Memory B cell (primary cell): ENCODE measurements at regions not wholly inside any gene's neighbourhood (a gene's known extent, or its start where the extent isn't known, plus 50 kb on each side); places are given as distances from the start of the nearest gene placed in this dataset.
"Not testable (repeated sequence)": the region's sequence is repeated elsewhere in the genome, so short reads cannot be mapped to it uniquely, and the experiment has no call there.

Source experiments
- ATAC-seq: fragments of 150-1000 bp; cut with Tn5 transposase; 2 replicates; pipeline ENCODE4 v1.10.0; 2021; ENCODE audit warnings: low read depth, mild to moderate bottlenecking, moderate library complexity
- DNase-seq, 2 donors: peaks; one replicate each; pipeline ENCODE4 v3.0.0; 2022; ENCODE audit warnings: low spot score in 2 of 2
- H3K27ac Mint-ChIP-seq: one replicate; pipeline ENCODE4 v1.8.0; 2022; ENCODE audit warnings: mild to moderate bottlenecking, moderate library complexity, mixed read lengths
- H3K27me3 Mint-ChIP-seq: one replicate; pipeline ENCODE4 v1.8.0; 2022; ENCODE audit warnings: mixed read lengths
- H3K36me3 Mint-ChIP-seq: one replicate; pipeline ENCODE4 v1.8.0; 2022; ENCODE audit warnings: mild to moderate bottlenecking, mixed read lengths
- H3K4me1 Mint-ChIP-seq: one replicate; pipeline ENCODE4 v1.8.0; 2022; ENCODE audit warnings: mixed read lengths
- H3K4me3 Mint-ChIP-seq: one replicate; pipeline ENCODE4 v1.8.0; 2022; ENCODE audit warnings: mild to moderate bottlenecking, moderate library complexity, mixed read lengths
- H3K9me3 Mint-ChIP-seq: one replicate; pipeline ENCODE4 v1.8.0; 2022; ENCODE audit warnings: mixed read lengths

DNA sequence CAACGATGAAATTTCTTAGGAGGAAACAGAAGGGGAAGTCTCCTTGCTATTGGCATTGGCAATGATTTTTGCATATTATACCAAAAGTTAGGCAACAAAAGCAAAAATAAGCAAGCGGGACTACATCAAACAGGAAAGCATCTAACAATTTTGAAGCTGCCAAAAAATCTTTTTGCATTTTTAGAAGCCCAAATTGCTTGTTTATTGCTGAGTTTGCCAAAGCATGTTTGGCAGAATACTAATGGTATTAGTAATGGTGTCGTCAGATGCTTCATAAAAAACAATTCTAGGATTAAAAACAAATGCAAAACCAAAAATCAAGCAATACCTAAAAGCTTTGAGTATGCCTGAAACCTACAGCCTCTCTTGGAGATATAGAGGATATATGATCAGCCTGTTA, 80.0 kb downstream of the GALR1 start:
- H3K4me1 Mint-ChIP-seq, result no peaks in the 10 kb centered on the region
- H3K27ac Mint-ChIP-seq, result no peak overlapping the region
- ATAC-seq (no peak), DNase-seq (no peak)
- peaks cover 1% of the 10 kb centered on the region for H3K36me3 Mint-ChIP-seq
- peaks cover 4% of the 10 kb centered on the region for H3K9me3 Mint-ChIP-seq
- H3K4me3 Mint-ChIP-seq, result no peak overlapping the region
- H3K27me3 Mint-ChIP-seq, result peaks cover 2% of the 10 kb centered on the region

GRCh38 chr18:77334876-77335275, 85.2 kb downstream of the GALR1 start:
- DNase-seq, result no peak
- no peaks in the 10 kb centered on the region for H3K36me3 Mint-ChIP-seq
- H3K4me3 Mint-ChIP-seq, result no peak overlapping the region
- H3K27me3 Mint-ChIP-seq, result peaks cover 13% of the 10 kb centered on the region
- peaks cover 2% of the 10 kb centered on the region for H3K4me1 Mint-ChIP-seq
- no peaks in the 10 kb centered on the region for H3K9me3 Mint-ChIP-seq
- ATAC-seq, result no peak
- H3K27ac Mint-ChIP-seq, result no peak overlapping the region

GRCh38 chr18:77337604-77338003, 88.0 kb downstream of the GALR1 start:
- no peaks in the 10 kb centered on the region for H3K36me3 Mint-ChIP-seq
- peaks cover 13% of the 10 kb centered on the region for H3K27me3 Mint-ChIP-seq
- H3K4me3 Mint-ChIP-seq, result no peak overlapping the region
- no peaks in the 10 kb centered on the region for H3K9me3 Mint-ChIP-seq
- DNase-seq (no peak), ATAC-seq (no peak)
- peaks cover 2% of the 10 kb centered on the region for H3K4me1 Mint-ChIP-seq
- H3K27ac Mint-ChIP-seq, result no peak overlapping the region

DNA sequence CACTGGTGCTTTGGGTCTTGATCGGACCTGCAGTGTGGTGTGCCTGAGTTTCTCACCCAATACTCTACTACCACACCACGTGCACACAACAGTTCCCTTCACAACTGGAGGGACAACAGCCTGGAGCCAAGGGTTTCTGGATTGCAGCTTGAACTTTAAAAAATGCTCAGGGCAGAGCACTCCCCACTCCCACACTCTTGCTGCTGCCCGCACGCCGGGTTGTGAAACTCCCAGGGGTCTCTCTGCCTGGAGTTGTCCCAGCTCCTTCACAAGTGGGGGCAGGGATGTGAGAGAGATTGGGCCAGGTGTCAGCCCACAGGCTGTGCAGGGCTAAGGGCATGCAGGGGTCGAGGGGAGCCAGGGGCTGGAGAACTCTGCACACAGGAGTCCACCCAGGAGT, 89.4 kb downstream of the GALR1 start:
- H3K4me3 Mint-ChIP-seq, result no peak overlapping the region
- DNase-seq, result no peak
- no peak for ATAC-seq
- H3K27me3 Mint-ChIP-seq, result peaks cover 16% of the 10 kb centered on the region
- H3K9me3 Mint-ChIP-seq, result no peaks in the 10 kb centered on the region
- no peak overlapping the region for H3K27ac Mint-ChIP-seq
- peaks cover 2% of the 10 kb centered on the region for H3K4me1 Mint-ChIP-seq
- no peaks in the 10 kb centered on the region for H3K36me3 Mint-ChIP-seq

GRCh38 chr18:77339623-77340022, 90.0 kb downstream of the GALR1 start:
- H3K27me3 Mint-ChIP-seq, result peaks cover 16% of the 10 kb centered on the region
- no peak overlapping the region for H3K27ac Mint-ChIP-seq
- no peaks in the 10 kb centered on the region for H3K9me3 Mint-ChIP-seq
- ATAC-seq, result no peak
- H3K4me1 Mint-ChIP-seq, result peaks cover 2% of the 10 kb centered on the region
- H3K4me3 Mint-ChIP-seq, result no peak overlapping the region
- DNase-seq, result no peak
- H3K36me3 Mint-ChIP-seq, result no peaks in the 10 kb centered on the region

DNA sequence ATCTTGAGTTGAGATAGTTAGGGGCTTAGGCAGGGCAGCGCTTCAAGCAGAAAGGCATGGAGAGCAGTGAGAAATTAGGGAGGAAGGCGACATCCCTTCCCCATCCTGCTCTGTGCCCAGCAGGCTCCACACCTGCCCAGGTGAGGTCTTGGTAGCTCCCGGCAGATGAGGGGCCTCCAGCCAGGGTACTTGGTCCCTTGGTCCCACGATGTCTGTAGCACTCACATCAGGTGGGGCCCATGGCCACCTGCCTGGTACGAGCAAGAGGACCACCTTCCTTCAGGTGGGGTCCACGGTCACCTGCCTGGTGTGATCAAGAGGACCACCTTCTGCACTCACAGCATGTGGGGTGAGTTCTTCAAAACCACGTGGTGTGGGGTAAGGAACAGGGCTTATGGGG, 91.2 kb downstream of the GALR1 start:
- Mint-ChIP-seq H3K27me3 (peaks cover 8% of the 10 kb centered on the region), H3K27ac (no peak overlapping the region), H3K4me1 (peaks cover 2% of the 10 kb centered on the region), H3K4me3 (no peak overlapping the region), H3K9me3 (no peaks in the 10 kb centered on the region), H3K36me3 (no peaks in the 10 kb centered on the region)
- no peak for ATAC-seq
- no peak for DNase-seq

- Mint-ChIP-seq H3K9me3 (no peaks in the 10 kb centered on the region), H3K4me1 (peaks cover 2% of the 10 kb centered on the region), H3K4me3 (no peak overlapping the region), H3K27me3 (peaks cover 8% of the 10 kb centered on the region), H3K27ac (no peak overlapping the region), H3K36me3 (no peaks in the 10 kb centered on the region)
- ATAC-seq, result no peak
- no peak for DNase-seq
These were observed 92.1 kb downstream of the GALR1 start for GRCh38 chr18:77341527-77342325.

DNA sequence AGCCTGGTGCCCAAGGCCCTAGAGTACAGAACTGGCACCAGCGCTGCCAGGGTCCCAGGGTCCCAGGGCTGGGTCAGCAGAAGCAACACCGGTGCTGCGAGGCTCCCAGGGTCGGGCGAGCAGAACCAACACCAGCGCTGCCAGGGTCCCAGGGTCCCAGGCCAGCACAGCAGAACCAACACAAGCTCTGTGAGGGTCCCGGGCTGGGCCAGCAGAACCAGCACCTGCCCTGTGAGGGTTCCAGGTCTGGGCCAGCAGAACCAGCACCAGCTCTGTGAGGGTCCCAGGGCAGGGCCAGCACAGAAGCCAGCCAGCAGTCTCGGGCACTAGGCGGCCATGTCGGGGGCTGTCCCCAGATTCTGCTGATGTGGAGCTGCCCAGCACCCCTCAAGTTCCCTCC, 93.1 kb downstream of the GALR1 start:
- ATAC-seq (no peak), DNase-seq (no peak)
- Mint-ChIP-seq H3K4me3 (no peak overlapping the region), H3K27me3 (peaks cover 6% of the 10 kb centered on the region), H3K9me3 (no peaks in the 10 kb centered on the region), H3K27ac (no peak overlapping the region), H3K36me3 (no peaks in the 10 kb centered on the region), H3K4me1 (peaks cover 2% of the 10 kb centered on the region)

GRCh38 chr18:77343846-77344510, 94.3 kb downstream of the GALR1 start:
- H3K27me3 Mint-ChIP-seq, result peaks cover 5% of the 10 kb centered on the region
- H3K4me3 Mint-ChIP-seq, result no peak overlapping the region
- H3K4me1 Mint-ChIP-seq, result no peaks in the 10 kb centered on the region
- no peaks in the 10 kb centered on the region for H3K36me3 Mint-ChIP-seq
- ATAC-seq (no peak), DNase-seq (no peak)
- no peaks in the 10 kb centered on the region for H3K9me3 Mint-ChIP-seq
- no peak overlapping the region for H3K27ac Mint-ChIP-seq

GRCh38 chr18:77344786-77345500, 95.3 kb downstream of the GALR1 start:
- H3K36me3 Mint-ChIP-seq, result no peaks in the 10 kb centered on the region
- peaks cover 2% of the 10 kb centered on the region for H3K9me3 Mint-ChIP-seq
- H3K4me3 Mint-ChIP-seq, result no peak overlapping the region
- no peak for ATAC-seq
- DNase-seq, result no peak
- H3K4me1 Mint-ChIP-seq, result no peaks in the 10 kb centered on the region
- peaks cover 7% of the 10 kb centered on the region for H3K27me3 Mint-ChIP-seq
- no peak overlapping the region for H3K27ac Mint-ChIP-seq

GRCh38 chr18:77346208-77346810, 96.7 kb downstream of the GALR1 start:
- Mint-ChIP-seq H3K4me1 (no peaks in the 10 kb centered on the region), H3K4me3 (no peak overlapping the region), H3K27ac (no peak overlapping the region), H3K9me3 (peaks cover 7% of the 10 kb centered on the region), H3K36me3 (no peaks in the 10 kb centered on the region), H3K27me3 (peaks cover 8% of the 10 kb centered on the region)
- no peak for ATAC-seq
- no peak for DNase-seq

- not testable (repeated sequence) for DNase-seq, H3K36me3 Mint-ChIP-seq, ATAC-seq, H3K4me3 Mint-ChIP-seq, H3K9me3 Mint-ChIP-seq, H3K4me1 Mint-ChIP-seq, H3K27ac Mint-ChIP-seq
- H3K27me3 Mint-ChIP-seq, result peaks cover 25% of the 10 kb centered on the region
These were observed 103.7 kb downstream of the GALR1 start for GRCh38 chr18:77353349-77353748.

- Mint-ChIP-seq H3K4me3 (peak overlapping the region; percentile 8), H3K36me3 (no peaks in the 10 kb centered on the region), H3K9me3 (peaks cover 22% of the 10 kb centered on the region), H3K27ac (peak overlapping the region; percentile 49), H3K4me1 (peaks cover 12% of the 10 kb centered on the region), H3K27me3 (peaks cover 13% of the 10 kb centered on the region)
- peak; percentile 62 for ATAC-seq
- no peak for DNase-seq
These were observed 110.1 kb downstream of the GALR1 start for GRCh38 chr18:77359561-77360314.
